ENCODE measurements at regions not wholly inside any gene's neighbourhood (a gene's known extent, or its start where the extent isn't known, plus 50 kb on each side); places are given as distances from the start of the nearest gene placed in this dataset.

DNA sequence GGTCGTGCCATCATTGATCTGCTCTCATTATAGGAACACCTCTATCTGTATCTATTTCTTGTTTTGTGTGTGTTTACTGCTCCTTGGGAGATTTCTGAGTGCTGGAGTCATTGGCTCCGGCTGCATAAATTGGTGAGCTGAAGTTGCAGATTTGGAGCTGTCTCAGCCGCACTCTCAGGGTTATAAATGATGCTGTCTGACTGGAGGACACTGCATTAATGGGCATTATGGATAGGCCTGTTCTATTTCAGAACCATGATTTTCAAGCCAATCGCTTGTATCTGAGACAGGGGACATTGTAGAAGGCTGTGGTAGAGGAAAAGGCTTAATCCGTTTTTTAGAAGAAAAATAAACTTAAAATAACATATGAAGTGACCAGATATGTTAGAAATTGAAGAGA lies 126.4 kb upstream of the KIF2B start:
- no peak overlapping the region for H3K4me3 ChIP-seq
- peaks cover 3% of the 10 kb centered on the region for H3K9me2 ChIP-seq (ENCODE audit: insufficient read depth)
- no peak overlapping the region for H3K27ac ChIP-seq (ENCODE audit: low read depth)
- no peaks in the 10 kb centered on the region for H3K27me3 Mint-ChIP-seq (ENCODE audit: insufficient read depth, low read depth, poor library complexity)
- H3K4me2 ChIP-seq: no peak overlapping the region
- no peak overlapping the region for H3K4me3 Mint-ChIP-seq
- no peaks in the 10 kb centered on the region for H3K9me3 Mint-ChIP-seq
- no peaks in the 10 kb centered on the region for H3K4me1 ChIP-seq (ENCODE audit: insufficient read depth)
- H2AFZ ChIP-seq: 0 out of 2 replicates have a peak overlapping the region, but pooled peaks have one; percentile 11
- ATAC-seq: no peak
- no peaks in the 10 kb centered on the region for H3K36me3 Mint-ChIP-seq (ENCODE audit: low read depth)
- no peak for DNase-seq (ENCODE audit: low spot score)
- H3K4me1 Mint-ChIP-seq: no peaks in the 10 kb centered on the region; the same call in 2 of the 3 replicates
- no peaks in the 10 kb centered on the region for H3F3A ChIP-seq (replicated peaks; ENCODE audit: low read depth)
- H3K36me3 ChIP-seq (ENCODE audit: insufficient read depth): no peaks in the 10 kb centered on the region
- no peak for TF ChIP-seq CREB1 (CRISPR knock-in tag; IDR thresholded peaks at IDR 0.05; ENCODE audit: low read depth)
- no peak for TF ChIP-seq STAT1 (IDR thresholded peaks at IDR 0.05; ENCODE audit: unreplicated experiment)
- TF ChIP-seq, protein P1, sequence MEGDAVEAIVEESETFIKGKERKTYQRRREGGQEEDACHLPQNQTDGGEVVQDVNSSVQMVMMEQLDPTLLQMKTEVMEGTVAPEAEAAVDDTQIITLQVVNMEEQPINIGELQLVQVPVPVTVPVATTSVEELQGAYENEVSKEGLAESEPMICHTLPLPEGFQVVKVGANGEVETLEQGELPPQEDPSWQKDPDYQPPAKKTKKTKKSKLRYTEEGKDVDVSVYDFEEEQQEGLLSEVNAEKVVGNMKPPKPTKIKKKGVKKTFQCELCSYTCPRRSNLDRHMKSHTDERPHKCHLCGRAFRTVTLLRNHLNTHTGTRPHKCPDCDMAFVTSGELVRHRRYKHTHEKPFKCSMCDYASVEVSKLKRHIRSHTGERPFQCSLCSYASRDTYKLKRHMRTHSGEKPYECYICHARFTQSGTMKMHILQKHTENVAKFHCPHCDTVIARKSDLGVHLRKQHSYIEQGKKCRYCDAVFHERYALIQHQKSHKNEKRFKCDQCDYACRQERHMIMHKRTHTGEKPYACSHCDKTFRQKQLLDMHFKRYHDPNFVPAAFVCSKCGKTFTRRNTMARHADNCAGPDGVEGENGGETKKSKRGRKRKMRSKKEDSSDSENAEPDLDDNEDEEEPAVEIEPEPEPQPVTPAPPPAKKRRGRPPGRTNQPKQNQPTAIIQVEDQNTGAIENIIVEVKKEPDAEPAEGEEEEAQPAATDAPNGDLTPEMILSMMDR (conservative IDR thresholded peaks at IDR 0.05; ENCODE audit: low read depth in 2 of 2): no peak
- no peak for TF ChIP-seq POLR2AphosphoS5 (IDR thresholded peaks at IDR 0.05; ENCODE audit: low read depth)
- TF ChIP-seq ZNF331 (CRISPR knock-in tag; IDR thresholded peaks at IDR 0.05; ENCODE audit: low read depth): no peak
- TF ChIP-seq NANOG (IDR thresholded peaks at IDR 0.05; ENCODE audit: borderline replicate concordance): no peak
- TF ChIP-seq JUNB (IDR thresholded peaks at IDR 0.05; ENCODE audit: unreplicated experiment): no peak
- no peak for TF ChIP-seq EZH2phosphoT487 (IDR thresholded peaks at IDR 0.05; ENCODE audit: unreplicated experiment)
- no peak for TF ChIP-seq EZH2 (IDR thresholded peaks at IDR 0.05; ENCODE audit: low read depth, unreplicated experiment)
- no peak for TF ChIP-seq ZNF114 (CRISPR knock-in tag; IDR thresholded peaks at IDR 0.05)
- TF ChIP-seq, protein P2, sequence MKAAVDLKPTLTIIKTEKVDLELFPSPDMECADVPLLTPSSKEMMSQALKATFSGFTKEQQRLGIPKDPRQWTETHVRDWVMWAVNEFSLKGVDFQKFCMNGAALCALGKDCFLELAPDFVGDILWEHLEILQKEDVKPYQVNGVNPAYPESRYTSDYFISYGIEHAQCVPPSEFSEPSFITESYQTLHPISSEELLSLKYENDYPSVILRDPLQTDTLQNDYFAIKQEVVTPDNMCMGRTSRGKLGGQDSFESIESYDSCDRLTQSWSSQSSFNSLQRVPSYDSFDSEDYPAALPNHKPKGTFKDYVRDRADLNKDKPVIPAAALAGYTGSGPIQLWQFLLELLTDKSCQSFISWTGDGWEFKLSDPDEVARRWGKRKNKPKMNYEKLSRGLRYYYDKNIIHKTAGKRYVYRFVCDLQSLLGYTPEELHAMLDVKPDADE (IDR thresholded peaks at IDR 0.05): no peak
- TF ChIP-seq, protein P3, sequence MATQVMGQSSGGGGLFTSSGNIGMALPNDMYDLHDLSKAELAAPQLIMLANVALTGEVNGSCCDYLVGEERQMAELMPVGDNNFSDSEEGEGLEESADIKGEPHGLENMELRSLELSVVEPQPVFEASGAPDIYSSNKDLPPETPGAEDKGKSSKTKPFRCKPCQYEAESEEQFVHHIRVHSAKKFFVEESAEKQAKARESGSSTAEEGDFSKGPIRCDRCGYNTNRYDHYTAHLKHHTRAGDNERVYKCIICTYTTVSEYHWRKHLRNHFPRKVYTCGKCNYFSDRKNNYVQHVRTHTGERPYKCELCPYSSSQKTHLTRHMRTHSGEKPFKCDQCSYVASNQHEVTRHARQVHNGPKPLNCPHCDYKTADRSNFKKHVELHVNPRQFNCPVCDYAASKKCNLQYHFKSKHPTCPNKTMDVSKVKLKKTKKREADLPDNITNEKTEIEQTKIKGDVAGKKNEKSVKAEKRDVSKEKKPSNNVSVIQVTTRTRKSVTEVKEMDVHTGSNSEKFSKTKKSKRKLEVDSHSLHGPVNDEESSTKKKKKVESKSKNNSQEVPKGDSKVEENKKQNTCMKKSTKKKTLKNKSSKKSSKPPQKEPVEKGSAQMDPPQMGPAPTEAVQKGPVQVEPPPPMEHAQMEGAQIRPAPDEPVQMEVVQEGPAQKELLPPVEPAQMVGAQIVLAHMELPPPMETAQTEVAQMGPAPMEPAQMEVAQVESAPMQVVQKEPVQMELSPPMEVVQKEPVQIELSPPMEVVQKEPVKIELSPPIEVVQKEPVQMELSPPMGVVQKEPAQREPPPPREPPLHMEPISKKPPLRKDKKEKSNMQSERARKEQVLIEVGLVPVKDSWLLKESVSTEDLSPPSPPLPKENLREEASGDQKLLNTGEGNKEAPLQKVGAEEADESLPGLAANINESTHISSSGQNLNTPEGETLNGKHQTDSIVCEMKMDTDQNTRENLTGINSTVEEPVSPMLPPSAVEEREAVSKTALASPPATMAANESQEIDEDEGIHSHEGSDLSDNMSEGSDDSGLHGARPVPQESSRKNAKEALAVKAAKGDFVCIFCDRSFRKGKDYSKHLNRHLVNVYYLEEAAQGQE (IDR thresholded peaks at IDR 0.05; ENCODE audit: unreplicated experiment): no peak
- TF ChIP-seq, protein P4, sequence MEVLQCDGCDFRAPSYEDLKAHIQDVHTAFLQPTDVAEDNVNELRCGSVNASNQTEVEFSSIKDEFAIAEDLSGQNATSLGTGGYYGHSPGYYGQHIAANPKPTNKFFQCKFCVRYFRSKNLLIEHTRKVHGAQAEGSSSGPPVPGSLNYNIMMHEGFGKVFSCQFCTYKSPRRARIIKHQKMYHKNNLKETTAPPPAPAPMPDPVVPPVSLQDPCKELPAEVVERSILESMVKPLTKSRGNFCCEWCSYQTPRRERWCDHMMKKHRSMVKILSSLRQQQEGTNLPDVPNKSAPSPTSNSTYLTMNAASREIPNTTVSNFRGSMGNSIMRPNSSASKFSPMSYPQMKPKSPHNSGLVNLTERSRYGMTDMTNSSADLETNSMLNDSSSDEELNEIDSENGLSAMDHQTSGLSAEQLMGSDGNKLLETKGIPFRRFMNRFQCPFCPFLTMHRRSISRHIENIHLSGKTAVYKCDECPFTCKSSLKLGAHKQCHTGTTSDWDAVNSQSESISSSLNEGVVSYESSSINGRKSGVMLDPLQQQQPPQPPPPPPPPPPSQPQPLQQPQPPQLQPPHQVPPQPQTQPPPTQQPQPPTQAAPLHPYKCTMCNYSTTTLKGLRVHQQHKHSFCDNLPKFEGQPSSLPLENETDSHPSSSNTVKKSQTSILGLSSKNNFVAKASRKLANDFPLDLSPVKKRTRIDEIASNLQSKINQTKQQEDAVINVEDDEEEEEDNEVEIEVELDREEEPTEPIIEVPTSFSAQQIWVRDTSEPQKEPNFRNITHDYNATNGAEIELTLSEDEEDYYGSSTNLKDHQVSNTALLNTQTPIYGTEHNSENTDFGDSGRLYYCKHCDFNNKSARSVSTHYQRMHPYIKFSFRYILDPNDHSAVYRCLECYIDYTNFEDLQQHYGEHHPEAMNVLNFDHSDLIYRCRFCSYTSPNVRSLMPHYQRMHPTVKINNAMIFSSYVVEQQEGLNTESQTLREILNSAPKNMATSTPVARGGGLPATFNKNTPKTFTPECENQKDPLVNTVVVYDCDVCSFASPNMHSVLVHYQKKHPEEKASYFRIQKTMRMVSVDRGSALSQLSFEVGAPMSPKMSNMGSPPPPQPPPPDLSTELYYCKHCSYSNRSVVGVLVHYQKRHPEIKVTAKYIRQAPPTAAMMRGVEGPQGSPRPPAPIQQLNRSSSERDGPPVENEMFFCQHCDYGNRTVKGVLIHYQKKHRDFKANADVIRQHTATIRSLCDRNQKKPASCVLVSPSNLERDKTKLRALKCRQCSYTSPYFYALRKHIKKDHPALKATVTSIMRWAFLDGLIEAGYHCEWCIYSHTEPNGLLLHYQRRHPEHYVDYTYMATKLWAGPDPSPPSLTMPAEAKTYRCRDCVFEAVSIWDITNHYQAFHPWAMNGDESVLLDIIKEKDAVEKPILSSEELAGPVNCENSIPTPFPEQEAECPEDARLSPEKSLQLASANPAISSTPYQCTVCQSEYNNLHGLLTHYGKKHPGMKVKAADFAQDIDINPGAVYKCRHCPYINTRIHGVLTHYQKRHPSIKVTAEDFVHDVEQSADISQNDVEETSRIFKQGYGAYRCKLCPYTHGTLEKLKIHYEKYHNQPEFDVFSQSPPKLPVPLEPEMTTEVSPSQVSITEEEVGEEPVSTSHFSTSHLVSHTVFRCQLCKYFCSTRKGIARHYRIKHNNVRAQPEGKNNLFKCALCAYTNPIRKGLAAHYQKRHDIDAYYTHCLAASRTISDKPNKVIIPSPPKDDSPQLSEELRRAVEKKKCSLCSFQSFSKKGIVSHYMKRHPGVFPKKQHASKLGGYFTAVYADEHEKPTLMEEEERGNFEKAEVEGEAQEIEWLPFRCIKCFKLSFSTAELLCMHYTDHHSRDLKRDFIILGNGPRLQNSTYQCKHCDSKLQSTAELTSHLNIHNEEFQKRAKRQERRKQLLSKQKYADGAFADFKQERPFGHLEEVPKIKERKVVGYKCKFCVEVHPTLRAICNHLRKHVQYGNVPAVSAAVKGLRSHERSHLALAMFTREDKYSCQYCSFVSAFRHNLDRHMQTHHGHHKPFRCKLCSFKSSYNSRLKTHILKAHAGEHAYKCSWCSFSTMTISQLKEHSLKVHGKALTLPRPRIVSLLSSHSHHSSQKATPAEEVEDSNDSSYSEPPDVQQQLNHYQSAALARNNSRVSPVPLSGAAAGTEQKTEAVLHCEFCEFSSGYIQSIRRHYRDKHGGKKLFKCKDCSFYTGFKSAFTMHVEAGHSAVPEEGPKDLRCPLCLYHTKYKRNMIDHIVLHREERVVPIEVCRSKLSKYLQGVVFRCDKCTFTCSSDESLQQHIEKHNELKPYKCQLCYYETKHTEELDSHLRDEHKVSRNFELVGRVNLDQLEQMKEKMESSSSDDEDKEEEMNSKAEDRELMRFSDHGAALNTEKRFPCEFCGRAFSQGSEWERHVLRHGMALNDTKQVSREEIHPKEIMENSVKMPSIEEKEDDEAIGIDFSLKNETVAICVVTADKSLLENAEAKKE (CRISPR knock-in tag; IDR thresholded peaks at IDR 0.05): no peak
- H4K20me1 ChIP-seq (replicated peaks; ENCODE audit: insufficient read depth): no peaks in the 10 kb centered on the region
- no peaks in the 10 kb centered on the region for H3K27me3 ChIP-seq (ENCODE audit: insufficient read depth)
- H3K27ac Mint-ChIP-seq: no peak overlapping the region
- H3K79me2 ChIP-seq (replicated peaks; ENCODE audit: insufficient read depth): no peaks in the 10 kb centered on the region

Data from GM23338 (cell line).